ENCODE measurements at regions not wholly inside any gene's neighbourhood (a gene's known extent, or its start where the extent isn't known, plus 50 kb on each side); places are given as distances from the start of the nearest gene placed in this dataset.

DNA sequence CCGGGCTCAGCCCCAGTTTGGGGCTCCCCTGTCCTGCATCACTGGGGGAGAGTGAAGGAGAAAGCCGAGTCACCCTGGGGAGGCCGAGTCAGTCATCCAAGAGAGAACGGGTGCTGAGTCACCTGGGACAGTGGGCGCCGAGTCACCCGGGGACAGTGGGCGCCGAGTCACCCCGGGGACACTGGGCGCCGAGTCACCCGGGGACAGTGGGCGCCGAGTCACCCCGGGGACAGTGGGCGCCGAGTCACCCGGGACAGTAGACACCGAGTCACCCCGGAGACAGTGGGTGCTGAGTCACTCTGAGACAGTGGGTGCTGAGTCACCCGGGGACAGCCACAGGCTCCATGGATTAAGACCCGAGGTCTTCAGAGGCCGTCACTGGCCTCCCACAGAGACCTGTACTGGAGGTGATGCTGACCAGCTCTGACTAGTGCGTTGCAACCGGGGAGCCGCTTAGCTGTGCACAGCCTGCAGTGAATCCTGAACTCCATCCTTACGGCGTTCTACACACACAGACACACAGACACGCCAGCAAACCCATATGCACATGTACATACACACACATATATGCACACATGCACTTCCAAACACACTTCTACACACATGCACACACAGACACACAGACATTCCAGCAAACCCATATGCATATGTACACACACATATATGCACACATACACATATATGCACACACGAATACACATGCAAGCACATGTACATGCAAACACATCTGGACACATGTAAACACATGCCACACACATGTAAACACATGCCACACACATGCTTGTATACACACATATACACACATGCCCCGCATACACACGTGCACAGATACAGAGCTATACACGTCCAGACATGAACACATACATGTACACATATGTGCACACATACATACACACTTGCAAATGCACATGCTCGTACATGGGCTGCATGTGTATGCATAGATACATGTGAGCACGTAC, 64.9 kb upstream of the GALNT9 start:
- TF ChIP-seq, protein P1, sequence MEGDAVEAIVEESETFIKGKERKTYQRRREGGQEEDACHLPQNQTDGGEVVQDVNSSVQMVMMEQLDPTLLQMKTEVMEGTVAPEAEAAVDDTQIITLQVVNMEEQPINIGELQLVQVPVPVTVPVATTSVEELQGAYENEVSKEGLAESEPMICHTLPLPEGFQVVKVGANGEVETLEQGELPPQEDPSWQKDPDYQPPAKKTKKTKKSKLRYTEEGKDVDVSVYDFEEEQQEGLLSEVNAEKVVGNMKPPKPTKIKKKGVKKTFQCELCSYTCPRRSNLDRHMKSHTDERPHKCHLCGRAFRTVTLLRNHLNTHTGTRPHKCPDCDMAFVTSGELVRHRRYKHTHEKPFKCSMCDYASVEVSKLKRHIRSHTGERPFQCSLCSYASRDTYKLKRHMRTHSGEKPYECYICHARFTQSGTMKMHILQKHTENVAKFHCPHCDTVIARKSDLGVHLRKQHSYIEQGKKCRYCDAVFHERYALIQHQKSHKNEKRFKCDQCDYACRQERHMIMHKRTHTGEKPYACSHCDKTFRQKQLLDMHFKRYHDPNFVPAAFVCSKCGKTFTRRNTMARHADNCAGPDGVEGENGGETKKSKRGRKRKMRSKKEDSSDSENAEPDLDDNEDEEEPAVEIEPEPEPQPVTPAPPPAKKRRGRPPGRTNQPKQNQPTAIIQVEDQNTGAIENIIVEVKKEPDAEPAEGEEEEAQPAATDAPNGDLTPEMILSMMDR (tag by site-specific recombination; IDR thresholded peaks at IDR 0.05): no peak
- TF ChIP-seq, protein P2, sequence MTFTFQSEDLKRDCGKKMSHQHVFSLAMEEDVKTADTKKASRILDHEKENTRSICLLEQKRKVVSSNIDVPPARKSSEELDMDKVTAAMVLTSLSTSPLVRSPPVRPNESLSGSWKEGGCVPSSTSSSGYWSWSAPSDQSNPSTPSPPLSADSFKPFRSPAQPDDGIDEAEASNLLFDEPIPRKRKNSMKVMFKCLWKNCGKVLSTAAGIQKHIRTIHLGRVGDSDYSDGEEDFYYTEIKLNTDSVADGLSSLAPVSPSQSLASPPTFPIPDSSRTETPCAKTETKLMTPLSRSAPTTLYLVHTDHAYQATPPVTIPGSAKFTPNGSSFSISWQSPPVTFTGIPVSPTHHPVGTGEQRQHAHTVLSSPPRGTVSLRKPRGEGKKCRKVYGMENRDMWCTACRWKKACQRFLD (tag by site-specific recombination; IDR thresholded peaks at IDR 0.05): no peak
- TF ChIP-seq SETDB1 (IDR thresholded peaks at IDR 0.05; ENCODE audit: insufficient read length, low read length) (no peak), ZNF121 (tag by site-specific recombination; IDR thresholded peaks at IDR 0.05) (no peak), TCF7L2 (IDR thresholded peaks at IDR 0.05; ENCODE audit: borderline replicate concordance, low read depth, low read length) (no peak), ZNF311 (tag by site-specific recombination; IDR thresholded peaks at IDR 0.05; ENCODE audit: borderline replicate concordance) (no peak), GFI1B (tag by site-specific recombination; IDR thresholded peaks at IDR 0.05) (no peak)
- TF ChIP-seq, protein P3, sequence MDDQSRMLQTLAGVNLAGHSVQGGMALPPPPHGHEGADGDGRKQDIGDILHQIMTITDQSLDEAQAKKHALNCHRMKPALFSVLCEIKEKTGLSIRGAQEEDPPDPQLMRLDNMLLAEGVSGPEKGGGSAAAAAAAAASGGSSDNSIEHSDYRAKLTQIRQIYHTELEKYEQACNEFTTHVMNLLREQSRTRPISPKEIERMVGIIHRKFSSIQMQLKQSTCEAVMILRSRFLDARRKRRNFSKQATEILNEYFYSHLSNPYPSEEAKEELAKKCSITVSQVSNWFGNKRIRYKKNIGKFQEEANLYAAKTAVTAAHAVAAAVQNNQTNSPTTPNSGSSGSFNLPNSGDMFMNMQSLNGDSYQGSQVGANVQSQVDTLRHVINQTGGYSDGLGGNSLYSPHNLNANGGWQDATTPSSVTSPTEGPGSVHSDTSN (CRISPR knock-in tag; IDR thresholded peaks at IDR 0.05): no peak
- TF ChIP-seq, protein P4, sequence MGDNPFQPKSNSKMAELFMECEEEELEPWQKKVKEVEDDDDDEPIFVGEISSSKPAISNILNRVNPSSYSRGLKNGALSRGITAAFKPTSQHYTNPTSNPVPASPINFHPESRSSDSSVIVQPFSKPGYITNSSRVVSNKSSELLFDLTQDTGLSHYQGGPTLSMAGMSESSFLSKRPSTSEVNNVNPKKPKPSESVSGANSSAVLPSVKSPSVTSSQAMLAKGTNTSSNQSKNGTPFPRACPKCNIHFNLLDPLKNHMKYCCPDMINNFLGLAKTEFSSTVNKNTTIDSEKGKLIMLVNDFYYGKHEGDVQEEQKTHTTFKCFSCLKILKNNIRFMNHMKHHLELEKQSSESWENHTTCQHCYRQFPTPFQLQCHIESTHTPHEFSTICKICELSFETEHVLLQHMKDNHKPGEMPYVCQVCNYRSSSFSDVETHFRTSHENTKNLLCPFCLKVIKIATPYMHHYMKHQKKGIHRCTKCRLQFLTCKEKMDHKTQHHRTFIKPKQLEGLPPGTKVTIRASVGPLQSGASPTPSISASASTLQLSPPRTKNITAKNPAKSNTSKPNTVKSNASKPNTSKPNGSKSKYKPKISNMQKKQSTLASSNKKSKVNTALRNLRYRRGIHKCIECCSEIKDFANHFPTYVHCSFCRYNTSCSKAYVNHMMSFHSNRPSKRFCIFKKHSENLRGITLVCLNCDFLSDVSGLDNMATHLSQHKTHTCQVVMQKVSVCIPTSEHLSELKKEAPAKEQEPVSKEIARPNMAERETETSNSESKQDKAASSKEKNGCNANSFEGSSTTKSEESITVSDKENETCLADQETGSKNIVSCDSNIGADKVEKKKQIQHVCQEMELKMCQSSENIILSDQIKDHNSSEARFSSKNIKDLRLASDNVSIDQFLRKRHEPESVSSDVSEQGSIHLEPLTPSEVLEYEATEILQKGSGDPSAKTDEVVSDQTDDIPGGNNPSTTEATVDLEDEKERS (tag by site-specific recombination; IDR thresholded peaks at IDR 0.05): no peak
- TF ChIP-seq, protein P5, sequence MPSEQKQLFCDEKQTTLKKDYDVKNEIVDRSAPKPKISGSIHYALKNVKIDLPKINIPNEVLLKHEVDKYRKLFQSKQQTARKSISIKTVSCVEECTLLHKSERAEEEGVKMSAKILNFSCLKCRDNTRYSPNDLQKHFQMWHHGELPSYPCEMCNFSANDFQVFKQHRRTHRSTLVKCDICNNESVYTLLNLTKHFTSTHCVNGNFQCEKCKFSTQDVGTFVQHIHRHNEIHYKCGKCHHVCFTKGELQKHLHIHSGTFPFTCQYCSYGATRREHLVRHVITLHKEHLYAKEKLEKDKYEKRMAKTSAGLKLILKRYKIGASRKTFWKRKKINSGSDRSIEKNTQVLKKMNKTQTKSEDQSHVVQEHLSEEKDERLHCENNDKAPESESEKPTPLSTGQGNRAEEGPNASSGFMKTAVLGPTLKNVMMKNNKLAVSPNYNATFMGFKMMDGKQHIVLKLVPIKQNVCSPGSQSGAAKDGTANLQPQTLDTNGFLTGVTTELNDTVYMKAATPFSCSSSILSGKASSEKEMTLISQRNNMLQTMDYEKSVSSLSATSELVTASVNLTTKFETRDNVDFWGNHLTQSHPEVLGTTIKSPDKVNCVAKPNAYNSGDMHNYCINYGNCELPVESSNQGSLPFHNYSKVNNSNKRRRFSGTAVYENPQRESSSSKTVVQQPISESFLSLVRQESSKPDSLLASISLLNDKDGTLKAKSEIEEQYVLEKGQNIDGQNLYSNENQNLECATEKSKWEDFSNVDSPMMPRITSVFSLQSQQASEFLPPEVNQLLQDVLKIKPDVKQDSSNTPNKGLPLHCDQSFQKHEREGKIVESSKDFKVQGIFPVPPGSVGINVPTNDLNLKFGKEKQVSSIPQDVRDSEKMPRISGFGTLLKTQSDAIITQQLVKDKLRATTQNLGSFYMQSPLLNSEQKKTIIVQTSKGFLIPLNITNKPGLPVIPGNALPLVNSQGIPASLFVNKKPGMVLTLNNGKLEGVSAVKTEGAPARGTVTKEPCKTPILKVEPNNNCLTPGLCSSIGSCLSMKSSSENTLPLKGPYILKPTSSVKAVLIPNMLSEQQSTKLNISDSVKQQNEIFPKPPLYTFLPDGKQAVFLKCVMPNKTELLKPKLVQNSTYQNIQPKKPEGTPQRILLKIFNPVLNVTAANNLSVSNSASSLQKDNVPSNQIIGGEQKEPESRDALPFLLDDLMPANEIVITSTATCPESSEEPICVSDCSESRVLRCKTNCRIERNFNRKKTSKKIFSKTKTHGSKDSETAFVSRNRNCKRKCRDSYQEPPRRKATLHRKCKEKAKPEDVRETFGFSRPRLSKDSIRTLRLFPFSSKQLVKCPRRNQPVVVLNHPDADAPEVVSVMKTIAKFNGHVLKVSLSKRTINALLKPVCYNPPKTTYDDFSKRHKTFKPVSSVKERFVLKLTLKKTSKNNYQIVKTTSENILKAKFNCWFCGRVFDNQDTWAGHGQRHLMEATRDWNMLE (tag by site-specific recombination; conservative IDR thresholded peaks at IDR 0.05; ENCODE audit: low read depth): no peak

Data from HEK293 (cell line).